ENCODE measurements at regions not wholly inside any gene's neighbourhood (a gene's known extent, or its start where the extent isn't known, plus 50 kb on each side); places are given as distances from the start of the nearest gene placed in this dataset.

GRCh38 chr2:225274751-225275150, 124.8 kb upstream of the NYAP2 start:
- no peak for TF ChIP-seq EZH2 (IDR thresholded peaks at IDR 0.05; ENCODE audit: borderline replicate concordance, low read length)
- TF ChIP-seq CTCF (IDR thresholded peaks at IDR 0.05; ENCODE audit: low read length), result no peak

DNA sequence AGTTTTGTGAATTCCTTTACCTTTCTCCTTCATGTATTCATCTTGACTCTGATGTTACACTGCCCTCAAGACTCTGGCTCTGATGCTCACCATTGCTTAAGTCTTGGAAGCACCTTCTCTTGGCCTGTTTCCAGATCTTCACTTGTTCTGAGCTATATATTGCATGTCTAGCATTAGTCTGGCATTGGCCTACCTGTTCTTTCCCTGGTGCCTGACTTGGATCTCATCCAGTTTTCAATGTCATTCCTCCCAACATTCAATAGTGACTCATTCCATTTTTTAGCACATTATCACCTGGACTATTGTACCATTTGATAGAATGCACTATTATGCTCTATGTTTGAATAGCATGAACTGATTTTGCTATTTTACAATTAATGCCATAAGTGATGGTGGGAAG, 127.3 kb upstream of the NYAP2 start:
- Histone ChIP-seq H3K9me3 (ENCODE audit: low read length) (no peaks in the 10 kb centered on the region), H3F3A (ENCODE audit: insufficient read depth, low read length) (no peaks in the 10 kb centered on the region), H3K79me2 (ENCODE audit: insufficient read depth, low read length) (no peaks in the 10 kb centered on the region), H3K9me2 (ENCODE audit: low read depth, low read length) (no peaks in the 10 kb centered on the region), H3K27ac (ENCODE audit: low read depth, low read length, poor library complexity, severe bottlenecking) (no peak overlapping the region), H3K4me3 (ENCODE audit: low read depth, low read length, poor library complexity, severe bottlenecking) (no peak overlapping the region), H3K36me3 (ENCODE audit: insufficient read depth, low read length) (no peaks in the 10 kb centered on the region), H3K4me1 (ENCODE audit: insufficient read depth, low read length, severe bottlenecking) (no peaks in the 10 kb centered on the region), H3K9ac (ENCODE audit: low read length) (no peak overlapping the region), H2AFZ (ENCODE audit: low read length) (no peak overlapping the region), H3K4me2 (ENCODE audit: low read length) (no peak overlapping the region), H4K20me1 (ENCODE audit: insufficient read depth, low read length) (no peaks in the 10 kb centered on the region), H3K27me3 (ENCODE audit: insufficient read depth, low read length) (no peaks in the 10 kb centered on the region)
- TF ChIP-seq EZH2 (IDR thresholded peaks at IDR 0.05; ENCODE audit: borderline replicate concordance, low read length), result no peak
- TF ChIP-seq CTCF (IDR thresholded peaks at IDR 0.05; ENCODE audit: low read length), result no peak

More at GRCh38 chr2:225274751-225275150, 124.8 kb upstream of the NYAP2 start:
- Histone ChIP-seq H3K4me3 (ENCODE audit: low read depth, low read length, poor library complexity, severe bottlenecking) (no peak overlapping the region), H3K36me3 (ENCODE audit: insufficient read depth, low read length) (no peaks in the 10 kb centered on the region), H3K27me3 (ENCODE audit: insufficient read depth, low read length) (no peaks in the 10 kb centered on the region), H3K4me1 (ENCODE audit: insufficient read depth, low read length, severe bottlenecking) (no peaks in the 10 kb centered on the region), H3K9me2 (ENCODE audit: low read depth, low read length) (no peaks in the 10 kb centered on the region), H3K79me2 (ENCODE audit: insufficient read depth, low read length) (no peaks in the 10 kb centered on the region), H3K27ac (ENCODE audit: low read depth, low read length, poor library complexity, severe bottlenecking) (no peak overlapping the region), H4K20me1 (ENCODE audit: insufficient read depth, low read length) (no peaks in the 10 kb centered on the region), H3K9ac (ENCODE audit: low read length) (no peak overlapping the region), H3K4me2 (ENCODE audit: low read length) (no peak overlapping the region), H3K9me3 (ENCODE audit: low read length) (no peaks in the 10 kb centered on the region), H3F3A (ENCODE audit: insufficient read depth, low read length) (no peaks in the 10 kb centered on the region), H2AFZ (ENCODE audit: low read length) (no peak overlapping the region)

DNA sequence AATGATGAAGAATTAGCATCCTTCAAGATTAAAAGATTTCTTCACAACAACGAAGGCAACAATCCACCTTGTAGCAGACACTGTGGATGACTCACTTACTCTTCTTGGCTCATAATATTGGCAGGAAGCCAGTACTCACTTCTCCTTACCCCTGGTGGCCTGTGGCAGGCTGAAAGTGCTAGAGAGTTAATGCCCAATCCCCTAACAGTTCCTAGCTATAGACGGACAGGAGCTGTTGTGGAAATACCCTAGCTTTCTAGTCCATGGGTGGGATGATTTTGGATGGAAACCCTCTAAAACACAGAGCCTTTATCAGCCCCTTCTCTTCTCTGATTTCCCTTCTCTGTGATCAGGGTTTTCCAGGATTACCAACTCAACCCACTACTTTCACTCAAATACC, 128.6 kb upstream of the NYAP2 start:
- H3K79me2 ChIP-seq (ENCODE audit: insufficient read depth, low read length), result no peaks in the 10 kb centered on the region
- no peak overlapping the region for H3K9ac ChIP-seq (ENCODE audit: low read length)
- no peak for TF ChIP-seq EZH2 (IDR thresholded peaks at IDR 0.05; ENCODE audit: borderline replicate concordance, low read length)
- TF ChIP-seq CTCF (IDR thresholded peaks at IDR 0.05; ENCODE audit: low read length), result no peak
- no peaks in the 10 kb centered on the region for H3K9me3 ChIP-seq (ENCODE audit: low read length)
- no peaks in the 10 kb centered on the region for H3K4me1 ChIP-seq (ENCODE audit: insufficient read depth, low read length, severe bottlenecking)
- H3K9me2 ChIP-seq (ENCODE audit: low read depth, low read length), result no peaks in the 10 kb centered on the region
- no peak overlapping the region for H3K4me2 ChIP-seq (ENCODE audit: low read length)
- no peak overlapping the region for H3K27ac ChIP-seq (ENCODE audit: low read depth, low read length, poor library complexity, severe bottlenecking)
- H3F3A ChIP-seq (ENCODE audit: insufficient read depth, low read length), result no peaks in the 10 kb centered on the region
- H2AFZ ChIP-seq (ENCODE audit: low read length), result no peak overlapping the region
- no peak overlapping the region for H3K4me3 ChIP-seq (ENCODE audit: low read depth, low read length, poor library complexity, severe bottlenecking)
- H4K20me1 ChIP-seq (ENCODE audit: insufficient read depth, low read length), result no peaks in the 10 kb centered on the region
- no peaks in the 10 kb centered on the region for H3K36me3 ChIP-seq (ENCODE audit: insufficient read depth, low read length)
- H3K27me3 ChIP-seq (ENCODE audit: insufficient read depth, low read length), result no peaks in the 10 kb centered on the region
